ENCODE measurements at regions not wholly inside any gene's neighbourhood (a gene's known extent, or its start where the extent isn't known, plus 50 kb on each side); places are given as distances from the start of the nearest gene placed in this dataset.

GRCh38 chr5:166365164-166365563, 1926.3 kb upstream of the WWC1 start:
- Histone ChIP-seq H3K4me3 (ENCODE audit: low read length) (no peak overlapping the region), H3K4me2 (ENCODE audit: low read length) (no peak overlapping the region), H3K4me1 (ENCODE audit: control insufficient read depth, insufficient read depth, low read length) (no peaks in the 10 kb centered on the region), H3K9ac (ENCODE audit: low read depth, low read length) (no peak overlapping the region), H3K36me3 (ENCODE audit: insufficient read depth, low read length) (no peaks in the 10 kb centered on the region), H3K9me3 (replicated peaks; ENCODE audit: low read length) (no peaks in the 10 kb centered on the region), H3K27me3 (ENCODE audit: control insufficient read depth, insufficient read depth, low read length) (no peaks in the 10 kb centered on the region)

GRCh38 chr5:166367391-166367790, 1924.1 kb upstream of the WWC1 start:
- Histone ChIP-seq H3K36me3 (ENCODE audit: insufficient read depth, low read length) (no peaks in the 10 kb centered on the region), H3K9ac (ENCODE audit: low read depth, low read length) (no peak overlapping the region), H3K9me3 (replicated peaks; ENCODE audit: low read length) (no peaks in the 10 kb centered on the region), H3K4me2 (ENCODE audit: low read length) (no peak overlapping the region), H3K4me3 (ENCODE audit: low read length) (no peak overlapping the region), H3K27me3 (ENCODE audit: control insufficient read depth, insufficient read depth, low read length) (no peaks in the 10 kb centered on the region), H3K4me1 (ENCODE audit: control insufficient read depth, insufficient read depth, low read length) (no peaks in the 10 kb centered on the region)

- Histone ChIP-seq H3K9me3 (replicated peaks; ENCODE audit: low read length) (no peaks in the 10 kb centered on the region), H3K36me3 (ENCODE audit: insufficient read depth, low read length) (no peaks in the 10 kb centered on the region), H3K4me2 (ENCODE audit: low read length) (no peak overlapping the region), H3K4me3 (ENCODE audit: low read length) (no peak overlapping the region), H3K4me1 (ENCODE audit: control insufficient read depth, insufficient read depth, low read length) (no peaks in the 10 kb centered on the region), H3K27me3 (ENCODE audit: control insufficient read depth, insufficient read depth, low read length) (no peaks in the 10 kb centered on the region), H3K9ac (ENCODE audit: low read depth, low read length) (no peak overlapping the region)
Measured at GRCh38 chr5:166369346-166369745, 1922.1 kb upstream of the WWC1 start.

GRCh38 chr5:166369807-166370206, 1921.6 kb upstream of the WWC1 start:
- Histone ChIP-seq H3K9ac (ENCODE audit: low read depth, low read length) (no peak overlapping the region), H3K9me3 (replicated peaks; ENCODE audit: low read length) (no peaks in the 10 kb centered on the region), H3K4me3 (ENCODE audit: low read length) (no peak overlapping the region), H3K27me3 (ENCODE audit: control insufficient read depth, insufficient read depth, low read length) (no peaks in the 10 kb centered on the region), H3K4me2 (ENCODE audit: low read length) (no peak overlapping the region), H3K36me3 (ENCODE audit: insufficient read depth, low read length) (no peaks in the 10 kb centered on the region), H3K4me1 (ENCODE audit: control insufficient read depth, insufficient read depth, low read length) (no peaks in the 10 kb centered on the region)

- Histone ChIP-seq H3K9ac (ENCODE audit: low read depth, low read length) (peak overlapping the region; percentile 71), H3K4me3 (ENCODE audit: low read length) (peak overlapping the region; percentile 67), H3K4me1 (ENCODE audit: control insufficient read depth, insufficient read depth, low read length) (no peaks in the 10 kb centered on the region), H3K4me2 (ENCODE audit: low read length) (peak overlapping the region; percentile 79), H3K36me3 (ENCODE audit: insufficient read depth, low read length) (no peaks in the 10 kb centered on the region), H3K27me3 (ENCODE audit: control insufficient read depth, insufficient read depth, low read length) (no peaks in the 10 kb centered on the region), H3K9me3 (replicated peaks; ENCODE audit: low read length) (no peaks in the 10 kb centered on the region)
Measured at GRCh38 chr5:166370928-166371690, 1920.3 kb upstream of the WWC1 start.

GRCh38 chr5:166373817-166374216, 1917.6 kb upstream of the WWC1 start:
- H3K36me3 ChIP-seq (ENCODE audit: insufficient read depth, low read length) = no peaks in the 10 kb centered on the region
- no peak overlapping the region for H3K9ac ChIP-seq (ENCODE audit: low read depth, low read length)
- no peaks in the 10 kb centered on the region for H3K27me3 ChIP-seq (ENCODE audit: control insufficient read depth, insufficient read depth, low read length)
- H3K4me3 ChIP-seq (ENCODE audit: low read length) = no peak overlapping the region
- H3K4me2 ChIP-seq (ENCODE audit: low read length) = no peak overlapping the region
- H3K4me1 ChIP-seq (ENCODE audit: control insufficient read depth, insufficient read depth, low read length) = no peaks in the 10 kb centered on the region
- H3K9me3 ChIP-seq (replicated peaks; ENCODE audit: low read length) = no peaks in the 10 kb centered on the region

GRCh38 chr5:166377756-166378155, 1913.7 kb upstream of the WWC1 start:
- Histone ChIP-seq H3K4me1 (ENCODE audit: control insufficient read depth, insufficient read depth, low read length) (no peaks in the 10 kb centered on the region), H3K9ac (ENCODE audit: low read depth, low read length) (no peak overlapping the region), H3K27me3 (ENCODE audit: control insufficient read depth, insufficient read depth, low read length) (no peaks in the 10 kb centered on the region)

GRCh38 chr5:166379517-166379916, 1911.9 kb upstream of the WWC1 start:
- H3K36me3 ChIP-seq (ENCODE audit: insufficient read depth, low read length) = no peaks in the 10 kb centered on the region
- no peaks in the 10 kb centered on the region for H3K4me1 ChIP-seq (ENCODE audit: control insufficient read depth, insufficient read depth, low read length)
- no peaks in the 10 kb centered on the region for H3K27me3 ChIP-seq (ENCODE audit: control insufficient read depth, insufficient read depth, low read length)
- H3K4me2 ChIP-seq (ENCODE audit: low read length) = no peak overlapping the region
- H3K9ac ChIP-seq (ENCODE audit: low read depth, low read length) = no peak overlapping the region
- H3K4me3 ChIP-seq (ENCODE audit: low read length) = no peak overlapping the region
- H3K9me3 ChIP-seq (replicated peaks; ENCODE audit: low read length) = no peaks in the 10 kb centered on the region

More at GRCh38 chr5:166377756-166378155, 1913.7 kb upstream of the WWC1 start:
- Histone ChIP-seq H3K4me2 (ENCODE audit: low read length) (no peak overlapping the region), H3K36me3 (ENCODE audit: insufficient read depth, low read length) (no peaks in the 10 kb centered on the region), H3K9me3 (replicated peaks; ENCODE audit: low read length) (no peaks in the 10 kb centered on the region), H3K4me3 (ENCODE audit: low read length) (no peak overlapping the region)

- H3K4me2 ChIP-seq (ENCODE audit: low read length) = no peak overlapping the region
- no peaks in the 10 kb centered on the region for H3K4me1 ChIP-seq (ENCODE audit: control insufficient read depth, insufficient read depth, low read length)
- no peaks in the 10 kb centered on the region for H3K27me3 ChIP-seq (ENCODE audit: control insufficient read depth, insufficient read depth, low read length)
- H3K9ac ChIP-seq (ENCODE audit: low read depth, low read length) = no peak overlapping the region
- no peaks in the 10 kb centered on the region for H3K9me3 ChIP-seq (replicated peaks; ENCODE audit: low read length)
- no peaks in the 10 kb centered on the region for H3K36me3 ChIP-seq (ENCODE audit: insufficient read depth, low read length)
- H3K4me3 ChIP-seq (ENCODE audit: low read length) = no peak overlapping the region
Measured at GRCh38 chr5:166382031-166382430, 1909.4 kb upstream of the WWC1 start.

- peaks cover 2% of the 10 kb centered on the region for H3K9me3 ChIP-seq (replicated peaks; ENCODE audit: low read length)
- H3K27me3 ChIP-seq (ENCODE audit: control insufficient read depth, insufficient read depth, low read length) = no peaks in the 10 kb centered on the region
- no peak overlapping the region for H3K4me3 ChIP-seq (ENCODE audit: low read length)
- H3K4me1 ChIP-seq (ENCODE audit: control insufficient read depth, insufficient read depth, low read length) = no peaks in the 10 kb centered on the region
- H3K4me2 ChIP-seq (ENCODE audit: low read length) = no peak overlapping the region
- no peak overlapping the region for H3K9ac ChIP-seq (ENCODE audit: low read depth, low read length)
- no peaks in the 10 kb centered on the region for H3K36me3 ChIP-seq (ENCODE audit: insufficient read depth, low read length)
Measured at GRCh38 chr5:166398131-166398530, 1893.3 kb upstream of the WWC1 start.

GRCh38 chr5:166399781-166400180, 1891.7 kb upstream of the WWC1 start:
- no peak overlapping the region for H3K4me3 ChIP-seq (ENCODE audit: low read length)
- no peaks in the 10 kb centered on the region for H3K9me3 ChIP-seq (replicated peaks; ENCODE audit: low read length)
- H3K9ac ChIP-seq (ENCODE audit: low read depth, low read length) = no peak overlapping the region
- H3K4me1 ChIP-seq (ENCODE audit: control insufficient read depth, insufficient read depth, low read length) = no peaks in the 10 kb centered on the region
- no peaks in the 10 kb centered on the region for H3K27me3 ChIP-seq (ENCODE audit: control insufficient read depth, insufficient read depth, low read length)
- H3K36me3 ChIP-seq (ENCODE audit: insufficient read depth, low read length) = no peaks in the 10 kb centered on the region
- H3K4me2 ChIP-seq (ENCODE audit: low read length) = no peak overlapping the region

GRCh38 chr5:166401391-166401790, 1890.1 kb upstream of the WWC1 start:
- Histone ChIP-seq H3K9ac (ENCODE audit: low read depth, low read length) (no peak overlapping the region), H3K27me3 (ENCODE audit: control insufficient read depth, insufficient read depth, low read length) (no peaks in the 10 kb centered on the region), H3K36me3 (ENCODE audit: insufficient read depth, low read length) (no peaks in the 10 kb centered on the region), H3K4me3 (ENCODE audit: low read length) (no peak overlapping the region), H3K9me3 (replicated peaks; ENCODE audit: low read length) (no peaks in the 10 kb centered on the region), H3K4me1 (ENCODE audit: control insufficient read depth, insufficient read depth, low read length) (no peaks in the 10 kb centered on the region), H3K4me2 (ENCODE audit: low read length) (no peak overlapping the region)
